ENCODE measurements at regions not wholly inside any gene's neighbourhood (a gene's known extent, or its start where the extent isn't known, plus 50 kb on each side); places are given as distances from the start of the nearest gene placed in this dataset.
"Not testable (repeated sequence)": the region's sequence is repeated elsewhere in the genome, so short reads cannot be mapped to it uniquely, and the experiment has no call there.

- Histone ChIP-seq H4K20me1 (no peaks in the 10 kb centered on the region), H3K4me3 (no peak overlapping the region), H3K27me3 (no peaks in the 10 kb centered on the region), H3K9me3 (peaks cover 26% of the 10 kb centered on the region), H3K9ac (no peak overlapping the region), H3K27ac (no peak overlapping the region), H3K4me2 (no peak overlapping the region), H3K4me1 (no peaks in the 10 kb centered on the region), H3K36me3 (no peaks in the 10 kb centered on the region)
- no peak for TF ChIP-seq Cebpa-rat (IDR thresholded peaks at IDR 0.05)
Measured at GRCh38 chr21:35448876-35449599, 399.9 kb upstream of the RUNX1 start.

GRCh38 chr21:35444391-35444790 lies 395.3 kb upstream of the RUNX1 start:
- H3K4me1 ChIP-seq, result no peaks in the 10 kb centered on the region
- no peaks in the 10 kb centered on the region for H4K20me1 ChIP-seq
- TF ChIP-seq Cebpa-rat (IDR thresholded peaks at IDR 0.05), result no peak
- H3K4me3 ChIP-seq, result no peak overlapping the region
- H3K9ac ChIP-seq, result no peak overlapping the region
- no peaks in the 10 kb centered on the region for H3K9me3 ChIP-seq
- no peaks in the 10 kb centered on the region for H3K27me3 ChIP-seq
- H3K4me2 ChIP-seq, result no peak overlapping the region
- H3K36me3 ChIP-seq, result no peaks in the 10 kb centered on the region
- H3K27ac ChIP-seq, result no peak overlapping the region

GRCh38 chr21:35441868-35442582 lies 392.9 kb upstream of the RUNX1 start:
- Histone ChIP-seq H3K9ac (no peak overlapping the region), H3K27ac (no peak overlapping the region), H3K36me3 (no peaks in the 10 kb centered on the region), H3K4me2 (no peak overlapping the region), H4K20me1 (no peaks in the 10 kb centered on the region), H3K4me3 (no peak overlapping the region), H3K27me3 (no peaks in the 10 kb centered on the region), H3K9me3 (no peaks in the 10 kb centered on the region), H3K4me1 (peaks cover 11% of the 10 kb centered on the region)
- no peak for TF ChIP-seq Cebpa-rat (IDR thresholded peaks at IDR 0.05)

- Histone ChIP-seq H3K36me3 (no peaks in the 10 kb centered on the region), H3K4me2 (peak overlapping the region; percentile 49), H3K9me3 (peaks cover 8% of the 10 kb centered on the region), H4K20me1 (no peaks in the 10 kb centered on the region), H3K9ac (no peak overlapping the region), H3K4me3 (no peak overlapping the region), H3K27ac (no peak overlapping the region), H3K27me3 (no peaks in the 10 kb centered on the region), H3K4me1 (peaks cover 11% of the 10 kb centered on the region)
- no peak for TF ChIP-seq Cebpa-rat (IDR thresholded peaks at IDR 0.05)
Measured at GRCh38 chr21:35438643-35439404, 389.7 kb upstream of the RUNX1 start.

GRCh38 chr21:35437941-35438340 lies 388.8 kb upstream of the RUNX1 start:
- Histone ChIP-seq H3K4me1 (peaks cover 11% of the 10 kb centered on the region), H3K9me3 (peaks cover 17% of the 10 kb centered on the region), H4K20me1 (no peaks in the 10 kb centered on the region), H3K36me3 (no peaks in the 10 kb centered on the region), H3K9ac (no peak overlapping the region), H3K27ac (no peak overlapping the region), H3K4me3 (no peak overlapping the region), H3K4me2 (no peak overlapping the region), H3K27me3 (no peaks in the 10 kb centered on the region)
- TF ChIP-seq Cebpa-rat (IDR thresholded peaks at IDR 0.05), result no peak

GRCh38 chr21:35436899-35437298 lies 387.8 kb upstream of the RUNX1 start:
- H3K27ac ChIP-seq, result no peak overlapping the region
- H3K4me1 ChIP-seq, result peaks cover 11% of the 10 kb centered on the region
- no peak overlapping the region for H3K4me3 ChIP-seq
- no peaks in the 10 kb centered on the region for H4K20me1 ChIP-seq
- no peak overlapping the region for H3K4me2 ChIP-seq
- H3K27me3 ChIP-seq, result no peaks in the 10 kb centered on the region
- H3K9me3 ChIP-seq, result peaks cover 28% of the 10 kb centered on the region
- no peak for TF ChIP-seq Cebpa-rat (IDR thresholded peaks at IDR 0.05)
- no peaks in the 10 kb centered on the region for H3K36me3 ChIP-seq
- H3K9ac ChIP-seq, result no peak overlapping the region

- H3K4me1 ChIP-seq, H3K36me3 ChIP-seq: not testable (repeated sequence)
Measured at GRCh38 chr21:35432601-35433000, 383.5 kb upstream of the RUNX1 start.

GRCh38 chr21:35430260-35430659 lies 381.2 kb upstream of the RUNX1 start:
- H4K20me1 ChIP-seq, result no peaks in the 10 kb centered on the region
- H3K4me1 ChIP-seq, result no peaks in the 10 kb centered on the region
- no peaks in the 10 kb centered on the region for H3K27me3 ChIP-seq
- no peak overlapping the region for H3K27ac ChIP-seq
- TF ChIP-seq Cebpa-rat (IDR thresholded peaks at IDR 0.05), result no peak
- H3K9me3 ChIP-seq, result peaks cover 34% of the 10 kb centered on the region
- no peak overlapping the region for H3K4me2 ChIP-seq
- H3K9ac ChIP-seq, result no peak overlapping the region
- H3K4me3 ChIP-seq, result no peak overlapping the region
- no peaks in the 10 kb centered on the region for H3K36me3 ChIP-seq

More at GRCh38 chr21:35432601-35433000, 383.5 kb upstream of the RUNX1 start:
- H3K9ac ChIP-seq, H3K4me3 ChIP-seq, H3K27me3 ChIP-seq, H3K4me2 ChIP-seq, H3K27ac ChIP-seq, H4K20me1 ChIP-seq: not testable (repeated sequence)
- peaks cover 34% of the 10 kb centered on the region for H3K9me3 ChIP-seq

- Histone ChIP-seq H3K36me3 (no peaks in the 10 kb centered on the region), H3K4me2 (no peak overlapping the region), H3K9ac (no peak overlapping the region)
Measured at GRCh38 chr21:35428937-35429336, 379.8 kb upstream of the RUNX1 start.

GRCh38 chr21:35428489-35428888 lies 379.4 kb upstream of the RUNX1 start:
- Histone ChIP-seq H3K4me3 (no peak overlapping the region), H3K27ac (no peak overlapping the region), H3K4me2 (no peak overlapping the region), H3K36me3 (no peaks in the 10 kb centered on the region), H4K20me1 (no peaks in the 10 kb centered on the region), H3K9ac (no peak overlapping the region), H3K27me3 (no peaks in the 10 kb centered on the region), H3K4me1 (no peaks in the 10 kb centered on the region), H3K9me3 (peaks cover 22% of the 10 kb centered on the region)
- TF ChIP-seq Cebpa-rat (IDR thresholded peaks at IDR 0.05), result no peak

More at GRCh38 chr21:35428937-35429336, 379.8 kb upstream of the RUNX1 start:
- H3K4me3 ChIP-seq, result no peak overlapping the region
- no peak for TF ChIP-seq Cebpa-rat (IDR thresholded peaks at IDR 0.05)
- no peak overlapping the region for H3K27ac ChIP-seq
- peaks cover 27% of the 10 kb centered on the region for H3K9me3 ChIP-seq
- H3K27me3 ChIP-seq, result no peaks in the 10 kb centered on the region
- no peaks in the 10 kb centered on the region for H3K4me1 ChIP-seq
- H4K20me1 ChIP-seq, result no peaks in the 10 kb centered on the region
